Muscle layer of colon (tissue), 2 donors: ENCODE measurements at regions not wholly inside any gene's neighbourhood (a gene's known extent, or its start where the extent isn't known, plus 50 kb on each side); places are given as distances from the start of the nearest gene placed in this dataset.
"Not testable (repeated sequence)": the region's sequence is repeated elsewhere in the genome, so short reads cannot be mapped to it uniquely, and the experiment has no call there.

Experiments used
- H3K27ac ChIP-seq: one replicate; pipeline ENCODE4 v1.7.0; 2013; ENCODE audit warnings: low read depth, mild to moderate bottlenecking, low read length, moderate library complexity
- H3K27me3 ChIP-seq, 2 donors: one replicate each; pipeline ENCODE4 v1.7.0; 2013; ENCODE audit warnings: low read length in 2 of 2, mild to moderate bottlenecking in 2 of 2; ENCODE audit not compliant: insufficient read depth in 2 of 2, control insufficient read depth in 1 of 2
- H3K36me3 ChIP-seq: one replicate; pipeline ENCODE4 v1.7.0; 2013; ENCODE audit warnings: mild to moderate bottlenecking, low read length; ENCODE audit not compliant: insufficient read depth
- H3K4me1 ChIP-seq: one replicate; pipeline ENCODE4 v1.7.0; 2013; ENCODE audit warnings: mild to moderate bottlenecking, low read length; ENCODE audit not compliant: insufficient read depth
- H3K4me3 ChIP-seq, 2 donors: one replicate each; pipeline ENCODE4 v1.7.0; 2013; ENCODE audit warnings: low read length in 2 of 2, low read depth in 1 of 2, mild to moderate bottlenecking in 1 of 2, moderate library complexity in 1 of 2
- H3K9ac ChIP-seq: one replicate; pipeline ENCODE4 v1.7.0; 2013; ENCODE audit warnings: low read length
- H3K9me3 ChIP-seq: one replicate; pipeline ENCODE4 v1.7.0; 2013; ENCODE audit warnings: mild to moderate bottlenecking, low read length
- donor health status: abdominal sarcoma.
- donor health status: Adenocarcinoma of cecum.

DNA sequence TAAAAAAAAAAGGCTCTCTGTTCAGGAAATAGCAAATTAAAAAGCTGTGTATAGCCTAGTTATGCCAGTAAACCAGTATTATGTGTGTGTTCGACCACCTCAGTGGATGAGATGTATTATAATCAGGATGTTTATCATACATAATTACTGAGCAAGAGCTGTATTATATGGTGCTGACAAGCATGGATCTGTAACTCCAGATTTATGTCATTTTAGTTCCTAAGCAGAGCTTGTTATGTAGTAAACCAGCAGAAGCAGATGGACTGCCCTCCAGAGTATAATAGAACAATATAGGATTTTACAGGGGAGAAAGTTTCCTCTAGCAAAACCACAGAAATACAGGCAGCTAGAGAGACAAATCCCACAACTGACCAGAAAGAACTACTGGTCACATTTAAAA, 627.4 kb upstream of the EPHA5 start:
- Histone ChIP-seq H3K4me3 (no peak overlapping the region), H3K4me1 (no peaks in the 10 kb centered on the region), H3K9ac (no peak overlapping the region), H3K27ac (no peak overlapping the region), H3K9me3 (no peaks in the 10 kb centered on the region), H3K27me3 (no peaks in the 10 kb centered on the region), H3K36me3 (no peaks in the 10 kb centered on the region)

GRCh38 chr4:66294638-66295037, 624.3 kb upstream of the EPHA5 start:
- Histone ChIP-seq H3K9me3 (no peaks in the 10 kb centered on the region), H3K36me3 (no peaks in the 10 kb centered on the region), H3K9ac (no peak overlapping the region), H3K4me1 (no peaks in the 10 kb centered on the region), H3K27ac (no peak overlapping the region), H3K4me3 (no peak overlapping the region), H3K27me3 (no peaks in the 10 kb centered on the region)

DNA sequence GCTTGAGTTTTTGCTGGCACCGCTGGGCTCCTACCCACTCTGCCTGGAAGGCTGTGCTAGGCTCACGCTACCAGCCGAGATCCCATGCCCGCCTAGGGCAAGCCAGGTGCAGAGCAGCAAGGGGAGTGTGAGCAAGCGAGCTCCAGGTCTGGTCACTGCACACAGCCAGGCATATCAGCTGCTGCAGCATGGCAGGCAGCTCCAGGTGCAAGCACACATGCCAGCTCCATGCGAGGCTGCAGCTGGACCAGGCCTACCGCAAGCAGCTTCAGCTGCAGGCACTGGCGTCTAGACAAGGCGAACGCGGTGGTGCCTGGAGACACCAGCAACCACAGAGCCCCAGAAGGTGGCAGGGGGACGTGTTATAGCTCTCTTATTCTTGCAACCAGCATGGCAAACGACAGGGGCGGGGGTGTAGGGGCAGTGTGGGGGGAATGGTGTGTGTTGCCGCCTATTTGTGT, 614.7 kb upstream of the EPHA5 start:
- Histone ChIP-seq H3K27me3 (no peaks in the 10 kb centered on the region), H3K27ac (no peak overlapping the region), H3K4me1 (no peaks in the 10 kb centered on the region), H3K4me3 (no peak overlapping the region), H3K36me3 (no peaks in the 10 kb centered on the region), H3K9ac (no peak overlapping the region), H3K9me3 (no peaks in the 10 kb centered on the region)

DNA sequence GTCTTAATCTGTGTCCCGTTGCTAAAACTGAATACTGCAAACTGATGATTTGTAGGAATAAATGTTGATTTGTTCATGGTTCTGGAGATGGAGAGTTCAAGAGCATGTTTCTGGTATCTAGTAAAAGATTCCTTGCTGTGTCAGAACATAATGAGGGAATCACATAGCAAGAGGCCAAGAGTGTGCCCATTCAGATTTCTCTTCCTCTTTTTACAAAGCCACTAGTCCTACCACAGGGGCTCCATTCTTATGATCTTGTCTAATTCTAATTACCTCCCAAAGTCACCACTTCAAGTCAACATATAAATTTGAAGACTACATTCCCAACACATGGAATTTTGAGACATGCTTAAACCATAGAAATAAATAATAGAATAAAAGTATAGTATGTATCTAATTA, 608.8 kb upstream of the EPHA5 start:
- Histone ChIP-seq H3K9me3 (no peaks in the 10 kb centered on the region), H3K27me3 (no peaks in the 10 kb centered on the region), H3K4me3 (no peak overlapping the region), H3K9ac (no peak overlapping the region), H3K4me1 (no peaks in the 10 kb centered on the region), H3K36me3 (no peaks in the 10 kb centered on the region), H3K27ac (no peak overlapping the region)

GRCh38 chr4:66275411-66276038, 605.2 kb upstream of the EPHA5 start:
- no peaks in the 10 kb centered on the region for H3K4me1 ChIP-seq
- no peaks in the 10 kb centered on the region for H3K9me3 ChIP-seq
- H3K4me3 ChIP-seq: no peak overlapping the region
- H3K27ac ChIP-seq: no peak overlapping the region
- H3K9ac ChIP-seq: no peak overlapping the region
- H3K36me3 ChIP-seq: no peaks in the 10 kb centered on the region
- H3K27me3 ChIP-seq: no peaks in the 10 kb centered on the region

DNA sequence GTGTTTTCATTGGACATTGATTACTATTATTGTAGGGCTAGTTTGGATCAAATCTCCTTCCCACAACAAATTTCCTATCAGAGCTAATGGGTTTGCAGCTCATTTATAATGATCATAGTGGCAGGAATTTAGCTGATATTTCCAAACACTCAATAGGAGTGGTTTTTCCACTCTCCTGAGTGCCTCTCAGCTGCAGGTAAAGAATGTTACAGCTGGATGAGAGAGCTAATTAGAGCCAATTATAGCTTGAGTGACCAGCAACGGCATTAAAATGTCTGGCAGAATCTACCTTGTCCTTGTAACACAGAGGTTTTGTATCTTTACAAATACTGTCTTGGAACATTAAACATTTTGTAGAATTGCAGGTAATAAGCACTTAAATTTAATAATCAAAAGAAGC, 602.8 kb upstream of the EPHA5 start:
- H3K9ac ChIP-seq: no peak overlapping the region
- H3K27ac ChIP-seq: no peak overlapping the region
- no peaks in the 10 kb centered on the region for H3K9me3 ChIP-seq
- H3K27me3 ChIP-seq: no peaks in the 10 kb centered on the region
- H3K4me1 ChIP-seq: no peaks in the 10 kb centered on the region
- H3K36me3 ChIP-seq: no peaks in the 10 kb centered on the region
- H3K4me3 ChIP-seq: no peak overlapping the region

GRCh38 chr4:66270356-66270755, 600.1 kb upstream of the EPHA5 start:
- not testable (repeated sequence) for H3K9ac ChIP-seq, H3K27me3 ChIP-seq, H3K4me3 ChIP-seq, H3K27ac ChIP-seq, H3K4me1 ChIP-seq, H3K9me3 ChIP-seq, H3K36me3 ChIP-seq

DNA sequence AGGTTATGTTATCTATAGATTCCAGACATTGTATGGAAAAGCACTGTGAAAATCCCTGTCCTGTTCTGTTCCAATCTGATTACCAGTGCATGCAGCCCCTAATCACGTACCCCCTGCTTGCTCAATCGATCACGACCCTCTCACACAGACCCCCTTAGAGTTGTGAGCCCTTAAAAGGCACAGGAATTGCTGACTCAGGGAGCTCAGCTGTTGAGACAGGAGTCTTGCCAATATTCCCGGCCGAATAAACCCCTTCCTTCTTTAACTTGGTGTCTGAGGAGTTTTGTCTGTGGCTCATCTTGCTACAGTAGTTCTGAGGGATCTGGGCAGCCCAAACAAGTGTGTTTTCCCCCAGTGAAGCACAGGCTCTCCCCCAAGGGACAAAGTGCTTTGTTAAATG, 596.3 kb upstream of the EPHA5 start:
- not testable (repeated sequence) for H3K27ac ChIP-seq, H3K27me3 ChIP-seq, H3K4me1 ChIP-seq, H3K9me3 ChIP-seq, H3K9ac ChIP-seq, H3K4me3 ChIP-seq, H3K36me3 ChIP-seq

DNA sequence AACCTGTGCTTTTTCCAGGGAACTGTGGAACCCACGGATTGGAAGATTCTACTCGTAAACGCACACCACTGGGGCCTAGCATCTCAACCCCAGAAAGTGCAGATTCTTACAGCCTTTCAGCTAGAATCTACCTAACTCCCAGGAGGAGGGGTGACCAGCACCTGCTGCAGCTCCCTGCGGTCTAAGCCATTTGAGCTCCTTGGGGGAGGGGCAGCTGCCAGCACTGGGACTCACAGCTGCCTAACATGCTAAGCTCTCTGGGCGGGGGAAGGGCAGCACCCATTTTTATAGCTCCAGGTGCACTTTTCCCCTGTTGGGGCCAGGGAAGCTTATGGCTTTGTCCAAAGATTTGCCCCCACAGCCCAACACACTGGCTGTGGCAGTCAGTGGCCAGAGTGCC, 595.7 kb upstream of the EPHA5 start:
- H3K4me3 ChIP-seq: no peak overlapping the region
- no peaks in the 10 kb centered on the region for H3K4me1 ChIP-seq
- H3K9ac ChIP-seq: no peak overlapping the region
- H3K9me3 ChIP-seq: no peaks in the 10 kb centered on the region
- no peaks in the 10 kb centered on the region for H3K36me3 ChIP-seq
- no peaks in the 10 kb centered on the region for H3K27me3 ChIP-seq
- no peak overlapping the region for H3K27ac ChIP-seq

DNA sequence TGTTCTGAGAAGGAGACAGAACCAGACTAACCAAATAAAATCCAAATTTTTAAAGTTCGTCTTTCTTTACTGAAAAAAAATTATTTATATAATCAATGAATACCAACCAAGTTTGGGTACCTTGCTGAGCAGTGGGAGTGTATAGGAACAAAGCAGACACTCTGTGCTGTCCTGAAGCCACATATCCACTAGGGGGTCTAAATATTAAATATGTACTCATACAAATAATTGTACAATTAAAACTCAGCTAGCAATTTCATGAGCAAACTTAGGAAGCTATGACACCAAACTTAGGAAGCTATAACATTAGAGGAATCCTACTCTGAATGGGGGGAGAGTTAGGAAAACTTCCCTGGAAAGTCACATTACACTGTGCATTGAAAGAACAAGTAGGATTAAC, 582.0 kb upstream of the EPHA5 start:
- Histone ChIP-seq H3K9ac (no peak overlapping the region), H3K4me3 (no peak overlapping the region), H3K9me3 (no peaks in the 10 kb centered on the region), H3K27me3 (no peaks in the 10 kb centered on the region), H3K4me1 (no peaks in the 10 kb centered on the region), H3K27ac (no peak overlapping the region), H3K36me3 (no peaks in the 10 kb centered on the region)

GRCh38 chr4:66246643-66247042, 576.4 kb upstream of the EPHA5 start:
- H3K9ac ChIP-seq: no peak overlapping the region
- no peaks in the 10 kb centered on the region for H3K27me3 ChIP-seq
- no peak overlapping the region for H3K27ac ChIP-seq
- no peaks in the 10 kb centered on the region for H3K9me3 ChIP-seq
- H3K4me1 ChIP-seq: no peaks in the 10 kb centered on the region
- H3K4me3 ChIP-seq: no peak overlapping the region
- H3K36me3 ChIP-seq: no peaks in the 10 kb centered on the region

GRCh38 chr4:66235876-66236275, 565.6 kb upstream of the EPHA5 start:
- Histone ChIP-seq H3K9ac (no peak overlapping the region), H3K9me3 (no peaks in the 10 kb centered on the region), H3K27ac (no peak overlapping the region), H3K27me3 (no peaks in the 10 kb centered on the region), H3K4me1 (no peaks in the 10 kb centered on the region), H3K36me3 (no peaks in the 10 kb centered on the region), H3K4me3 (no peak overlapping the region)
